Activated B cell treated with CpG ODN at 0.5 μM for 24 hours (primary cell): ENCODE measurements at regions not wholly inside any gene's neighbourhood (a gene's known extent, or its start where the extent isn't known, plus 50 kb on each side); places are given as distances from the start of the nearest gene placed in this dataset.

Experiments
- ATAC-seq: fragments of 200-7000 bp; cut with Tn5 transposase; one replicate; pipeline ENCODE4 v1.10.0; 2021; ENCODE audit warnings: low read depth, mild to moderate bottlenecking, moderate library complexity
- CTCF ChIA-PET: fragments of 350-600 bp; sonication (Branson Sonifier 250); formaldehyde crosslinking; loops from one replicate; lab custom pipeline; 2021; ENCODE audit warnings: antibody characterized with exemption; lab: Charles Lee
- POLR2A ChIA-PET: fragments of 350-600 bp; sonication (Branson Sonifier 250); formaldehyde crosslinking; loops from one replicate; lab custom pipeline; 2021; ENCODE audit warnings: antibody characterized with exemption; lab: Charles Lee
- DNase-seq: peaks from one replicate; pipeline ENCODE4 v3.0.0; 2022
- H3K27ac Mint-ChIP-seq: one replicate; pipeline ENCODE4 v1.8.0; 2020; ENCODE audit warnings: mixed read lengths
- H3K27me3 Mint-ChIP-seq: one replicate; pipeline ENCODE4 v1.8.0; 2021; ENCODE audit warnings: mixed read lengths
- H3K36me3 Mint-ChIP-seq: one replicate; pipeline ENCODE4 v1.8.0; 2021; ENCODE audit warnings: low read depth, mixed read lengths
- H3K4me1 Mint-ChIP-seq: one replicate; pipeline ENCODE4 v1.8.0; 2021; ENCODE audit warnings: mixed read lengths
- H3K4me3 Mint-ChIP-seq: one replicate; pipeline ENCODE4 v1.8.0; 2020; ENCODE audit warnings: mild to moderate bottlenecking, mixed read lengths
- H3K9me3 Mint-ChIP-seq: one replicate; pipeline ENCODE4 v1.8.0; 2020; ENCODE audit warnings: mixed read lengths
- CTCF ChIP-seq: fragments of 200-600 bp; IDR thresholded peaks from one replicate; pipeline ENCODE4 v1.8.0; 2022; ENCODE audit warnings: antibody characterized with exemption, mild to moderate bottlenecking
- intact Hi-C: fragments of 100-400 bp; cut with micrococcal nuclease; formaldehyde crosslinking; loops from one replicate; pipeline ENCODE4 v1.15.1; 2024

DNA sequence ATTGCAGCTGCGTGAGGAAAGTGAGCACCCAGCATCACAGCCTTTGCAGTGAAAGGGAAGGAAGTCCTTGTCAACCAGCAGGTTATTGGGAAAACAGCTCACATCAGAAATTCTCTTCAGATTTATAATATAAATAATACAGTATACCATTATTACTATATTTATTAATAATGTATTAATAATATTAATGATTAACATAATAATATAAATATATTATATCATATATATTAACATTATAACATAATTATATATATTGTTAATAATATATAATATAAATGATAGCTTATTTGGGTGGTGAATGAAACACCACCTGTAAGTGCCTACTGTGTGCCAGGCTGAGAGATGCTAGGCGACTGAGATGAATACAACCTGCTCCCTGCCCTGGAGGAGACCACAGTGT lies 423.0 kb downstream of the TCERG1L start:
- H3K27ac Mint-ChIP-seq: no peak overlapping the region
- CTCF ChIA-PET: no interaction called here
- H3K4me3 Mint-ChIP-seq: no peak overlapping the region
- H3K4me1 Mint-ChIP-seq: no peaks in the 10 kb centered on the region
- no peaks in the 10 kb centered on the region for H3K9me3 Mint-ChIP-seq
- intact Hi-C loops: no loop called here
- POLR2A ChIA-PET: no interaction called here
- DNase-seq (no peak), ATAC-seq (no peak)
- no peaks in the 10 kb centered on the region for H3K36me3 Mint-ChIP-seq
- no peaks in the 10 kb centered on the region for H3K27me3 Mint-ChIP-seq
- no peak for TF ChIP-seq CTCF

DNA sequence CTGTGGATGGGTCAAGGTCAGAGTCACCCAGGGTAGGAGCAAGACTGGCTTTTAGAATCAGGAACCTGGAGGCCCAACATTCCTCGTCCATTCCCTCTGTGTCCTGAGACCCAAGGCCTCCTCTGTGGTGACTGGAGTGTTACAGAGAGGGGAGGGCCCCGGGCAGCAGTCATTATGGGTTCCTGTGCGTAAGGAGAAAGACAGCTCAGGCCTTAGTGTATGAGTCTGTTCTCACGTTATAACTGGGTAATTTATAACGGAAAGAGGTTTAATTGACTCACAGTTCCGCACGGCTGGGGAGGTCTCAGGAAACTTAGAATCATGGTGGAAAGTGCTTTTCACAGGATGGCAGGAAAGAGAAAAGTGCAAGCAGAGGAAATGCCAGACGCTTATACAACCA lies 422.3 kb downstream of the TCERG1L start:
- TF ChIP-seq CTCF: no peak
- Mint-ChIP-seq H3K36me3 (no peaks in the 10 kb centered on the region), H3K4me1 (no peaks in the 10 kb centered on the region), H3K9me3 (no peaks in the 10 kb centered on the region), H3K4me3 (no peak overlapping the region), H3K27ac (no peak overlapping the region), H3K27me3 (no peaks in the 10 kb centered on the region)
- ChIA-PET CTCF (no interaction called here), POLR2A (no interaction called here)
- intact Hi-C loops: no loop called here
- DNase-seq: no peak
- no peak for ATAC-seq

DNA sequence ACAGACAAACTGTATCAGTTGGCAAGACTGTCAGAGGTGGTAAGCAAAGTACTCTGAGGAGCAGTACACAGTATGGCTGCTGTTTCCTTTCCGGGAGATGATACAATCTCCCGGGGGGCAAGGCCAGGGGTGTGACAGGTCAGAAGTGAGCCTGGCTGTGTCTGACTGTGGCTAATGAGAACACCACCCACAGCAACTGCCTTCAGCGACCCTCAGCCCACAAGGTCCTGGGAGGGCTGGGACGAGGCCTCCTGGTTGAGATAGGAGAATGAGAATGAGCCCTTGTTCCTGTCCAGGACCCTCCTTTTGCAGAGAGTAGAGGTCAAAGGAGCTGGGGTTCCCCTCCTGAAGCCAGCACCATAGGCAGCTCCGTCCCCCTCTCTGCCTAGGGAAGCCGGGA lies 421.7 kb downstream of the TCERG1L start:
- no peak for DNase-seq
- Mint-ChIP-seq H3K9me3 (no peaks in the 10 kb centered on the region), H3K36me3 (no peaks in the 10 kb centered on the region), H3K27ac (no peak overlapping the region), H3K4me3 (no peak overlapping the region), H3K4me1 (no peaks in the 10 kb centered on the region), H3K27me3 (no peaks in the 10 kb centered on the region)
- intact Hi-C loops: no loop called here
- no peak for TF ChIP-seq CTCF
- ChIA-PET POLR2A (no interaction called here), CTCF (no interaction called here)
- no peak for ATAC-seq

GRCh38 chr10:130891066-130891465 lies 420.5 kb downstream of the TCERG1L start:
- no peak overlapping the region for H3K4me3 Mint-ChIP-seq
- ChIA-PET CTCF (no interaction called here), POLR2A (no interaction called here)
- H3K9me3 Mint-ChIP-seq: no peaks in the 10 kb centered on the region
- no peaks in the 10 kb centered on the region for H3K27me3 Mint-ChIP-seq
- TF ChIP-seq CTCF: no peak
- no peaks in the 10 kb centered on the region for H3K36me3 Mint-ChIP-seq
- ATAC-seq: no peak
- H3K4me1 Mint-ChIP-seq: no peaks in the 10 kb centered on the region
- H3K27ac Mint-ChIP-seq: no peak overlapping the region
- no peak for DNase-seq
- intact Hi-C loops: no loop called here

DNA sequence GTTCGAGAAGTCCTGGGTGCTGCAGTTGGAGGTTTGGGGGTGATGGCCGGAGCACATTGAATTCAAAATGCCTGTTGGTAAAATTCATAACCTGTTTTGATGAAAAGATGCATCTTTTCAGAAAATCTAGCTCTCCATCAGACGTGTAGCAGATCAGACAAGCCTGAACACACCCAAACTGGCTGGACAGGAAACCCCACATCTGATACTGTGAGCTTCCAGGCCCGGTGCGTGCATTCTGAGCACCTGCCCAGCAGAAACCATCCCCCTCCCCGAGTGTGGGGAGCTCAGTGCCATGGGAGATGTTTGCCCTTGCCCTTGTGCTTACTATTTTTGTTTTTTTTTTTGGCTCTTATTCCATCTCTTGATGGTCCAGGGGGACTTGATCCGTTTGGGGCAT lies 417.1 kb downstream of the TCERG1L start:
- no peak for ATAC-seq
- Mint-ChIP-seq H3K9me3 (no peaks in the 10 kb centered on the region), H3K4me1 (no peaks in the 10 kb centered on the region), H3K4me3 (no peak overlapping the region), H3K27ac (no peak overlapping the region), H3K36me3 (no peaks in the 10 kb centered on the region), H3K27me3 (no peaks in the 10 kb centered on the region)
- ChIA-PET POLR2A (no interaction called here), CTCF (no interaction called here)
- TF ChIP-seq CTCF: no peak
- no peak for DNase-seq
- intact Hi-C loops: no loop called here
